HL-60 (cell line): ENCODE measurements at regions not wholly inside any gene's neighbourhood (a gene's known extent, or its start where the extent isn't known, plus 50 kb on each side); places are given as distances from the start of the nearest gene placed in this dataset.

Source experiments
- DNase-seq, 2 experiments: peaks; one replicate each; pipeline ENCODE4 v3.0.0-alpha.2; 2010 to 2020; ENCODE audit warnings: low read depth in 1 of 2, low spot score in 1 of 2
- H3K27ac ChIP-seq: fragments of 250-450 bp; sonication (Bioruptor Pico); replicated peaks from 2 replicates; pipeline ENCODE4 v1.5.1; 2020; ENCODE audit warnings: mild to moderate bottlenecking, moderate library complexity
- H3K27me3 ChIP-seq: fragments of 250-450 bp; sonication (Bioruptor Pico); 2 replicates; pipeline ENCODE4 v1.5.1; 2021; ENCODE audit warnings: mild to moderate bottlenecking, moderate library complexity; ENCODE audit not compliant: insufficient read depth, poor library complexity, severe bottlenecking
- H3K4me3 ChIP-seq: replicated peaks from 2 replicates; pipeline ENCODE4 v1.5.1; 2011; ENCODE audit warnings: mild to moderate bottlenecking, control low read depth, low read length; ENCODE audit not compliant: insufficient read depth
- GABPA ChIP-seq: IDR thresholded peaks from 2 replicates; pipeline ENCODE4 v1.6.1; 2012; ENCODE audit warnings: low read depth
- POLR2AphosphoS5 ChIP-seq: IDR thresholded peaks from 2 replicates; pipeline ENCODE4 v1.6.1; 2012; ENCODE audit warnings: low read depth
- REST ChIP-seq: IDR thresholded peaks from 2 replicates; pipeline ENCODE4 v1.6.1; 2012; ENCODE audit warnings: low read depth; ENCODE audit not compliant: insufficient replicate concordance
- SPI1 ChIP-seq: IDR thresholded peaks from 2 replicates; pipeline ENCODE4 v1.6.1; 2012; ENCODE audit warnings: low read depth, mild to moderate bottlenecking, borderline replicate concordance
- TF ChIP-seq, protein P1 (sequence below): IDR thresholded peaks from one replicate; pipeline ENCODE4 v1.5.1; 2011; ENCODE audit warnings: low read length, control low read depth, inconsistent platforms; ENCODE audit not compliant: insufficient read depth

GRCh38 chr4:14575289-14575688 lies 427.0 kb upstream of the CPEB2 start:
- Histone ChIP-seq H3K27me3 (no peaks in the 10 kb centered on the region), H3K4me3 (no peak overlapping the region), H3K27ac (no peak overlapping the region)
- no peak for DNase-seq
- TF ChIP-seq POLR2AphosphoS5 (no peak), REST (no peak), SPI1 (no peak), GABPA (no peak)
- TF ChIP-seq, protein P1, sequence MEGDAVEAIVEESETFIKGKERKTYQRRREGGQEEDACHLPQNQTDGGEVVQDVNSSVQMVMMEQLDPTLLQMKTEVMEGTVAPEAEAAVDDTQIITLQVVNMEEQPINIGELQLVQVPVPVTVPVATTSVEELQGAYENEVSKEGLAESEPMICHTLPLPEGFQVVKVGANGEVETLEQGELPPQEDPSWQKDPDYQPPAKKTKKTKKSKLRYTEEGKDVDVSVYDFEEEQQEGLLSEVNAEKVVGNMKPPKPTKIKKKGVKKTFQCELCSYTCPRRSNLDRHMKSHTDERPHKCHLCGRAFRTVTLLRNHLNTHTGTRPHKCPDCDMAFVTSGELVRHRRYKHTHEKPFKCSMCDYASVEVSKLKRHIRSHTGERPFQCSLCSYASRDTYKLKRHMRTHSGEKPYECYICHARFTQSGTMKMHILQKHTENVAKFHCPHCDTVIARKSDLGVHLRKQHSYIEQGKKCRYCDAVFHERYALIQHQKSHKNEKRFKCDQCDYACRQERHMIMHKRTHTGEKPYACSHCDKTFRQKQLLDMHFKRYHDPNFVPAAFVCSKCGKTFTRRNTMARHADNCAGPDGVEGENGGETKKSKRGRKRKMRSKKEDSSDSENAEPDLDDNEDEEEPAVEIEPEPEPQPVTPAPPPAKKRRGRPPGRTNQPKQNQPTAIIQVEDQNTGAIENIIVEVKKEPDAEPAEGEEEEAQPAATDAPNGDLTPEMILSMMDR = no peak

DNA sequence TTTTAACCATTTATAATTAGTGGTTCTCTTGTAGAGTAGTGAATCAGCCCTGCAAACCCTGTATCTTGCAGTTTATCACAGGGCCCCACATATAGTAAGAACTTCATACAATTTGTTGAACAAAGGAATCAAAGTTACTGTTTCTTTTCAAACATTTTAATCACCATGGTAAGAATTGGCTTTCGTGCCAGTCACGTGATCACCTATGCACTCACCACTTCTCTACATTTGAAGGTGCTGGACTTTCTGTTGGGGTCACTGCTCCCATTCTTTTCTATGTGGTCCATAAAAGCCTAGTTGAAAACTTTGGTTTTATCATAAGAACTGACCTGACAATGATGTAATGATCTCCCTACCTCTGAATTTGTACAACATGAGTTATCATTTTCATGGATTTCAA lies 426.4 kb upstream of the CPEB2 start:
- Histone ChIP-seq H3K27ac (no peak overlapping the region), H3K4me3 (no peak overlapping the region), H3K27me3 (no peaks in the 10 kb centered on the region)
- DNase-seq = no peak
- no peak for TF ChIP-seq REST
- TF ChIP-seq POLR2AphosphoS5 = no peak
- TF ChIP-seq GABPA = no peak
- TF ChIP-seq SPI1 = no peak
- TF ChIP-seq, protein P1 = no peak

DNA sequence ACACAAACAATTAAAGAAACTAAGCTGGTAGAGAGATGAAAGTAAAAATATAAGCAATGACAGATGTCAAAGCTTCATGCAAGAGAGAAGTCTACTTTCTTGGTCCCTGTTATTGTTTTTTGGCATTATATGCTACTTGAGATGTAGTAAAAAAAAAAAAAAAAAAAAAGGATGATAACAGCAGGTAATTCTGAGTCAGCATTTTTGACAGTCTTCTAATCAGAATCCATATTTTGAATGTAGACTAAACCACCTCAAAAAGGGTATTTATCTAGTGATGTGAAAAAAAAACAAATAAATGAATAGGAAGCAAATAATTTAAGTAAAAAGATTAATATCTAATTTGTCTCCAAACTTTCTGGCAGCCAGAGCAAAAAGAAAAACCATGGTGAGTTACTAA lies 422.2 kb upstream of the CPEB2 start:
- no peak for DNase-seq
- Histone ChIP-seq H3K27me3 (no peaks in the 10 kb centered on the region), H3K4me3 (no peak overlapping the region), H3K27ac (no peak overlapping the region)
- TF ChIP-seq, protein P1 = no peak
- no peak for TF ChIP-seq GABPA
- TF ChIP-seq REST = no peak
- no peak for TF ChIP-seq POLR2AphosphoS5
- TF ChIP-seq SPI1 = no peak
